ENCODE measurements at regions not wholly inside any gene's neighbourhood (a gene's known extent, or its start where the extent isn't known, plus 50 kb on each side); places are given as distances from the start of the nearest gene placed in this dataset.

GRCh38 chr1:195606483-195606882 is 1001.8 kb downstream of the KCNT2 start:
- DNase-seq (ENCODE audit: insufficient read length, low spot score, missing footprints) = no peak
- H2AFZ ChIP-seq (ENCODE audit: low read length) = no peak overlapping the region
- peaks cover 2% of the 10 kb centered on the region for H3K9me3 ChIP-seq (ENCODE audit: low read depth, low read length)
- H3K79me2 ChIP-seq (ENCODE audit: insufficient read depth, low read length) = no peaks in the 10 kb centered on the region
- no peaks in the 10 kb centered on the region for H3K27me3 ChIP-seq (ENCODE audit: insufficient read depth, low read length)
- H3K4me1 ChIP-seq (ENCODE audit: insufficient read depth, low read length) = no peaks in the 10 kb centered on the region
- no peak overlapping the region for H3K4me3 ChIP-seq (ENCODE audit: insufficient read depth, low read length)
- no peak overlapping the region for H3K27ac ChIP-seq (ENCODE audit: low read depth, low read length)
- H3K4me2 ChIP-seq (ENCODE audit: insufficient read depth, low read length) = no peak overlapping the region
- H3K36me3 ChIP-seq (ENCODE audit: insufficient read depth, low read length) = no peaks in the 10 kb centered on the region
- no peak for TF ChIP-seq CTCF (IDR thresholded peaks at IDR 0.05; ENCODE audit: extremely low read depth, low read depth, low read length)
- no peaks in the 10 kb centered on the region for H4K20me1 ChIP-seq (ENCODE audit: insufficient read depth, low read length)

GRCh38 chr1:195604287-195604686 is 1004.0 kb downstream of the KCNT2 start:
- no peak for DNase-seq (ENCODE audit: insufficient read length, low spot score, missing footprints)
- Histone ChIP-seq H3K4me1 (ENCODE audit: insufficient read depth, low read length) (no peaks in the 10 kb centered on the region), H3K27ac (ENCODE audit: low read depth, low read length) (no peak overlapping the region), H3K36me3 (ENCODE audit: insufficient read depth, low read length) (no peaks in the 10 kb centered on the region), H3K27me3 (ENCODE audit: insufficient read depth, low read length) (no peaks in the 10 kb centered on the region), H3K9me3 (ENCODE audit: low read depth, low read length) (peaks cover 2% of the 10 kb centered on the region), H2AFZ (ENCODE audit: low read length) (no peak overlapping the region), H4K20me1 (ENCODE audit: insufficient read depth, low read length) (no peaks in the 10 kb centered on the region), H3K4me3 (ENCODE audit: insufficient read depth, low read length) (no peak overlapping the region), H3K79me2 (ENCODE audit: insufficient read depth, low read length) (no peaks in the 10 kb centered on the region), H3K4me2 (ENCODE audit: insufficient read depth, low read length) (no peak overlapping the region)
- TF ChIP-seq CTCF (IDR thresholded peaks at IDR 0.05; ENCODE audit: extremely low read depth, low read depth, low read length) = no peak

GRCh38 chr1:195597891-195598290 is 1010.3 kb downstream of the KCNT2 start:
- no peak overlapping the region for H3K27ac ChIP-seq (ENCODE audit: low read depth, low read length)
- no peaks in the 10 kb centered on the region for H3K27me3 ChIP-seq (ENCODE audit: insufficient read depth, low read length)
- peaks cover 4% of the 10 kb centered on the region for H3K9me3 ChIP-seq (ENCODE audit: low read depth, low read length)
- TF ChIP-seq CTCF (IDR thresholded peaks at IDR 0.05; ENCODE audit: extremely low read depth, low read depth, low read length) = no peak
- no peaks in the 10 kb centered on the region for H3K36me3 ChIP-seq (ENCODE audit: insufficient read depth, low read length)
- H2AFZ ChIP-seq (ENCODE audit: low read length) = no peak overlapping the region
- no peaks in the 10 kb centered on the region for H3K79me2 ChIP-seq (ENCODE audit: insufficient read depth, low read length)
- H3K4me2 ChIP-seq (ENCODE audit: insufficient read depth, low read length) = no peak overlapping the region
- DNase-seq (ENCODE audit: insufficient read length, low spot score, missing footprints) = no peak
- H4K20me1 ChIP-seq (ENCODE audit: insufficient read depth, low read length) = no peaks in the 10 kb centered on the region
- no peak overlapping the region for H3K4me3 ChIP-seq (ENCODE audit: insufficient read depth, low read length)
- H3K4me1 ChIP-seq (ENCODE audit: insufficient read depth, low read length) = no peaks in the 10 kb centered on the region

GRCh38 chr1:195594773-195595172 is 1013.5 kb downstream of the KCNT2 start:
- H3K4me2 ChIP-seq (ENCODE audit: insufficient read depth, low read length) = no peak overlapping the region
- DNase-seq (ENCODE audit: insufficient read length, low spot score, missing footprints) = no peak
- no peaks in the 10 kb centered on the region for H4K20me1 ChIP-seq (ENCODE audit: insufficient read depth, low read length)
- H3K27ac ChIP-seq (ENCODE audit: low read depth, low read length) = no peak overlapping the region
- no peaks in the 10 kb centered on the region for H3K36me3 ChIP-seq (ENCODE audit: insufficient read depth, low read length)
- H3K27me3 ChIP-seq (ENCODE audit: insufficient read depth, low read length) = no peaks in the 10 kb centered on the region
- no peak overlapping the region for H3K4me3 ChIP-seq (ENCODE audit: insufficient read depth, low read length)
- H3K9me3 ChIP-seq (ENCODE audit: low read depth, low read length) = peaks cover 2% of the 10 kb centered on the region
- H2AFZ ChIP-seq (ENCODE audit: low read length) = no peak overlapping the region
- H3K4me1 ChIP-seq (ENCODE audit: insufficient read depth, low read length) = no peaks in the 10 kb centered on the region
- no peak for TF ChIP-seq CTCF (IDR thresholded peaks at IDR 0.05; ENCODE audit: extremely low read depth, low read depth, low read length)
- H3K79me2 ChIP-seq (ENCODE audit: insufficient read depth, low read length) = no peaks in the 10 kb centered on the region

Data from osteoblast (primary cell).